Activated T-helper 17 cell treated with anti-CD3 and anti-CD28 coated beads, Interleukin-2, amount 50 U/mL, for 72 hours (primary cell): ENCODE measurements at regions not wholly inside any gene's neighbourhood (a gene's known extent, or its start where the extent isn't known, plus 50 kb on each side); places are given as distances from the start of the nearest gene placed in this dataset.

Experiments
- ATAC-seq: fragments of 150-1000 bp; cut with Tn5 transposase; replicated peaks from 2 replicates; pipeline ENCODE4 v1.10.0; 2021; ENCODE audit warnings: mild to moderate bottlenecking, moderate library complexity
- H3K27ac Mint-ChIP-seq: one replicate; pipeline ENCODE4 v1.8.0; 2022; ENCODE audit warnings: mixed read lengths
- H3K27me3 Mint-ChIP-seq: one replicate; pipeline ENCODE4 v1.8.0; 2022; ENCODE audit warnings: mixed read lengths
- H3K36me3 Mint-ChIP-seq: one replicate; pipeline ENCODE4 v1.8.0; 2022; ENCODE audit warnings: low read depth, mild to moderate bottlenecking, mixed read lengths
- H3K4me1 Mint-ChIP-seq: one replicate; pipeline ENCODE4 v1.8.0; 2022; ENCODE audit warnings: mixed read lengths
- H3K4me3 Mint-ChIP-seq: one replicate; pipeline ENCODE4 v1.8.0; 2022; ENCODE audit warnings: mild to moderate bottlenecking, mixed read lengths
- H3K9me3 Mint-ChIP-seq: one replicate; pipeline ENCODE4 v1.8.0; 2022; ENCODE audit warnings: mixed read lengths

DNA sequence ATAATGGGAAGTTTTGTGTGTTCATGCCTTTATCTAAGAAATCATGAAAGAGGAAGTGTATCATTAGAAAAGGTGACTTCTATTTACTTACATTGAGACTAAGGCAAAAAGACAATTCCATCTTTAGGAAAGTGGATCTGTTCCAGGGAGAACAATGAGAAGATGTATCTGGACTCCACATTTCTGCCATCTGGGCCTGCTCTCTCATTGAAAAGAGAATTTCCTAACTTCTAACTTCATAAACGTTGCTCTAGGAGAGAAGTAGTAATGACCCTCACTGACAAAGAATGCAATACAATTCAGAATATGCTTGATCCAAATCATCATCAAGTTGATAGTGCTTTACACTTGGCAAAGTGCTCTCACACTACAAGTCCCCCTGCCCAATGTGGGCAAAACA lies 294.2 kb downstream of the OGFRL1 start:
- Mint-ChIP-seq H3K36me3 (no peaks in the 10 kb centered on the region), H3K4me3 (no peak overlapping the region), H3K27ac (no peak overlapping the region), H3K9me3 (peaks cover 10% of the 10 kb centered on the region), H3K27me3 (peaks cover 3% of the 10 kb centered on the region), H3K4me1 (no peaks in the 10 kb centered on the region)
- ATAC-seq: no peak

DNA sequence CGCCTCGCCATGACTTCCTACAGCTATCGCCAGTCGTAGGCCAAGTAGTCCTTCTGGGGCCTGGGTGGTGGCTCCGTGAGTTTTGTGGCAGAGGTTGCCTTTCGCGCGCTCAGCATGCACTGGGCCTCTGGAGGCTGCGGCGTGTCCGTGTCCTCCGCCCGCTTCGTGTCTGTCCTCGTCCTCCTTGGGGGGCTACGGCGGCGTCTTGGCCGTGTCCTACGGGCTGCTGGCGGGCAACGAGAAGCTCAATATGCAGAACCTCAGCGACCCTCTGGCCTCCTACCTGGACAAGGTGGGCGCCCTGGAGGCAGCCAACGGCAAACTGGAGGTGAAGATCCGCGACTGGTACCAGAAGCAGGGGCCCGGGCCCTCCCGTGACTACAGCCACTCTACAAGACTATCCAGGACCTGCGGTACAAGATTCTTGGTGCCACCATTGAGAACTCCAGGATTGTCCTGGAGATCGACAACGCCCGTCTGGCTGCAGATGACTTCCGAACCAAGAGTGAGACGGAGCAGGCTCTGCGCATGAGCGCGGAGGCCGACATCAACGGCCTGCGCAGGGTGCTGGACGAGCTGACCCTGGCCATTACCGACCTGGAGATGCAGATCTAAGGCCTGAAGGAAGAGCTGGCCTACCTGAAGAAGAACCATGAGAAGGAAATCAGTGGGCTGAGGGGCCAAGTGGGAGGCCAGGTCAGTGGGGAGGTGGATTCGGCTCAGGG lies 296.3 kb downstream of the OGFRL1 start:
- H3K4me3 Mint-ChIP-seq: no peak overlapping the region
- peaks cover 3% of the 10 kb centered on the region for H3K27me3 Mint-ChIP-seq
- ATAC-seq: no peak
- peaks cover 10% of the 10 kb centered on the region for H3K9me3 Mint-ChIP-seq
- H3K4me1 Mint-ChIP-seq: no peaks in the 10 kb centered on the region
- no peaks in the 10 kb centered on the region for H3K36me3 Mint-ChIP-seq
- no peak overlapping the region for H3K27ac Mint-ChIP-seq

DNA sequence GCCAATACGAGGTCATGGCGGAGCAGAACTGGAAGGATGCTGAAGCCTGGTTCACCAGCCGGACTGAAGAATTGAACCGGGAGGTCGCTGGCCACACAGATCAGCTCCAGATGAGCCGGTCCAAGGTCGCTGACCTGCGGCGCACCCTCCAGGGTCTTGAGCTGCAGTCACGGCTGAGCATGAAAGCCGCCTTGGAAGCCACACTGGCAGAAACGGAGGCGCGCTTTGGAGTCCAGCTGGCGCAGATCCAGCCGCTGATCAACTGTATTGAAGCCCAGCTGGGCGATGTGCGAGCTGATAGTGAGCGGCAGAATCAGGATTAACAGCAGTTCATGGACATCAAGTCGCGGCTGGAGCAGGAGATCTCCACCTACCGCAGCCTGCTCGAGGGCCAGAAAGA lies 296.9 kb downstream of the OGFRL1 start:
- no peaks in the 10 kb centered on the region for H3K4me1 Mint-ChIP-seq
- H3K36me3 Mint-ChIP-seq: no peaks in the 10 kb centered on the region
- H3K27me3 Mint-ChIP-seq: peaks cover 3% of the 10 kb centered on the region
- H3K4me3 Mint-ChIP-seq: no peak overlapping the region
- ATAC-seq: no peak
- no peak overlapping the region for H3K27ac Mint-ChIP-seq
- H3K9me3 Mint-ChIP-seq: peaks cover 10% of the 10 kb centered on the region

DNA sequence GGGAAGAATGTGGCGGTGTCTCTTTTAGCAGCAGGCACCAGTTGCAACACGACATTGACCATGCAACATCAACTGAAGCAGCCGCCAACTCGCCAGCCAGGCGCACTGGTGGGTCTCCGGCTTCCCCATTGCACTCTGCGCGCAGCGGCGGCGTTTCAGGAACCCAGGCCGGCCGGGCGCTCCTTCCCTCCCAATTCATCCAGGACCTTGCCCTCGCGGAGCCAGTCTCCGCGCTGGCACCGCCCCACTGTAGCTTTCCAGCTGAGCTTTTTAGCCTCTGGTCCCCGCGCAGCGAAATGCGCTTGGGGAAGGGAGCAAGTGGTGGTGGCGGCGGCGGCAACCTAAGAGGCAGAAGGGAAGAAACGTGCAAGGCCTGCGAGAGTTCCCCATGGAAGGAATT lies 297.9 kb upstream of the RIMS1 start:
- ATAC-seq: no peak
- Mint-ChIP-seq H3K4me1 (no peaks in the 10 kb centered on the region), H3K27me3 (peaks cover 3% of the 10 kb centered on the region), H3K27ac (no peak overlapping the region), H3K9me3 (peaks cover 10% of the 10 kb centered on the region), H3K36me3 (no peaks in the 10 kb centered on the region), H3K4me3 (no peak overlapping the region)

DNA sequence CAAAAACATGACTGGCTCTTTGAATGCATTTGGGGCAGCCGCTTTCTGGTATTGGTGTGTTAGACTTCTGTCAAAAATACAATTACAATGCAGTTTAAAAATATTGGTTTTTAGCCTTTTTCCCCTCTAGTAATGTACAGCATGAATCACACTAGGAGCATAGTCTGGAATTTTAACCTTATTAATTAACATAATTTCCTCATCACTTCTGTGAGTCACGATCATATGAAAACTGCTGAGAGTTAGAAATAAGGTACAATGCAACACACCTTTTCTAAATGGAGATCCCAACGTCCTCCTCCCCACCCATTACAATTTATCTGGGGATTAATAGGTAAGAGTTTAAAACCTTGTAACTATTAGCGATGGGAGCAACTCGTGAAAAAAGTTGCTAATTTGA lies 297.1 kb upstream of the RIMS1 start:
- ATAC-seq: no peak
- Mint-ChIP-seq H3K36me3 (no peaks in the 10 kb centered on the region), H3K27me3 (peaks cover 3% of the 10 kb centered on the region), H3K27ac (no peak overlapping the region), H3K9me3 (peaks cover 10% of the 10 kb centered on the region), H3K4me3 (no peak overlapping the region), H3K4me1 (no peaks in the 10 kb centered on the region)

DNA sequence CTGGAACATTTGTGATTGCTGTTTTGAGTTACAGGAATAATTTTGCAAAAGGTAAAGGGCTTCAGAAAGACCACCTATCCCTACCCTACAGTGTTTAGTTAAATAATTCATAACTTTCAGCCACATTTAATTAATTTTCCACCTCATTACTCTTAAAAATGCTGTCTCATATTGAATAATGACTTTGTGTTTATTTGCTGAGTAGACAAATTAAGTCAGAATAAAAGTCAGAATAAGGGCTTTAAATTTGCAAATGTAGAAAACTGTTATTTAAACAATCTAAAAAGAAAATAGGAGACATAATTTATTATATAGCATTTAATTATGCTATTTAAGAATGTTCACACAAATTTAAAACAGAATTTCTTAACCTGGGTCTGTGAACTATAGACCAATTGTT lies 293.7 kb upstream of the RIMS1 start:
- H3K9me3 Mint-ChIP-seq: peaks cover under 1% of the 10 kb centered on the region
- ATAC-seq: no peak
- no peaks in the 10 kb centered on the region for H3K36me3 Mint-ChIP-seq
- peaks cover 6% of the 10 kb centered on the region for H3K27me3 Mint-ChIP-seq
- no peaks in the 10 kb centered on the region for H3K4me1 Mint-ChIP-seq
- no peak overlapping the region for H3K4me3 Mint-ChIP-seq
- H3K27ac Mint-ChIP-seq: no peak overlapping the region

DNA sequence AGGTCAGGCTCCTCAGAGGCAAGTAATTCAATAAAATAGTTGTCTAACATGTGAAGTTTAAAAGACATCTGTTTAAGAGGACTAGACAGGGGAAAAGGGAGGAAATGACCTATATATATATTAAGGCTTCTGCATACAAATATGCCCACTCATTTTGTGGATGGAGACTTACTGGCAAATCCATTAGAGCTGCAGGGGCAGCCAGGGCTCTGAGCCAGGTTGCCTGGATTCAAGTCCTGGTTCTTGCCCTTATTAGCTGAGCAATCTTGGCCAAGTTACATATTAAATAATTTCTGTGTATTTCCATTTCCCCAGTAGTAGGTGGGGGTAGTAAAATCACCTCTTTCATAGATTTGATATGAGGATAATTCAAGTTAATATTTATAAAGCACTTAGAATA lies 287.0 kb upstream of the RIMS1 start:
- Mint-ChIP-seq H3K9me3 (no peaks in the 10 kb centered on the region), H3K4me3 (no peak overlapping the region), H3K36me3 (no peaks in the 10 kb centered on the region), H3K4me1 (no peaks in the 10 kb centered on the region), H3K27me3 (peaks cover 6% of the 10 kb centered on the region), H3K27ac (no peak overlapping the region)
- ATAC-seq: no peak

DNA sequence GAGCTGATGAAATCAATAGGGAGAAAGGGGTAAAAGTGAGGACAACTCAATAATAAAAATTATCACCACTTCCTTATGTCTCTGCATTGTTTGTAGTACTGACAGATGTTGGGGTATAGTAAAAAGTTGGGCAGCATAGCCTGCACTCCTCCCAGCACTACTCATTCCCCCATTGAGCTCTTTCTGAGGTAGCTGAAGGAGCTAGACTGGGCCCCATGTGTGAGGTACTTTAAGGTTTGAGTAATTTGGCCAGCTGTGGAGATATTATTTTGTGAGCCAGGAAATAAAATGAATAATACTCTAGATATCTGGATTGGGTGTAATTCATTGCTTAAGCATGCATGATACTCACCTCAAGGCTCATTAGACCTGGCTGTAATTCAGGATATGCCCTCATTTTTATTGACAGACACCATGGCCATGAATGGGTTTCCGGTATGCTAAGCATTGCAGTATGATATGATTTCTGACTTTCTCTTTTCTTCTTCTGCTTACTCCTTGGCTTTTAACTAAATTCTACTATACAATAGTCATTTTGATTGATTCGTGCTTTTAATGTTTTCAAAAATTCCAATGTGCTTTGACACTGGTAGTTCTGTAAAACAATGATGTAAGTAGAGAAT lies 283.9 kb upstream of the RIMS1 start:
- no peak overlapping the region for H3K27ac Mint-ChIP-seq
- H3K4me1 Mint-ChIP-seq: no peaks in the 10 kb centered on the region
- H3K4me3 Mint-ChIP-seq: no peak overlapping the region
- H3K9me3 Mint-ChIP-seq: no peaks in the 10 kb centered on the region
- peaks cover 3% of the 10 kb centered on the region for H3K27me3 Mint-ChIP-seq
- no peaks in the 10 kb centered on the region for H3K36me3 Mint-ChIP-seq
- ATAC-seq: no peak

DNA sequence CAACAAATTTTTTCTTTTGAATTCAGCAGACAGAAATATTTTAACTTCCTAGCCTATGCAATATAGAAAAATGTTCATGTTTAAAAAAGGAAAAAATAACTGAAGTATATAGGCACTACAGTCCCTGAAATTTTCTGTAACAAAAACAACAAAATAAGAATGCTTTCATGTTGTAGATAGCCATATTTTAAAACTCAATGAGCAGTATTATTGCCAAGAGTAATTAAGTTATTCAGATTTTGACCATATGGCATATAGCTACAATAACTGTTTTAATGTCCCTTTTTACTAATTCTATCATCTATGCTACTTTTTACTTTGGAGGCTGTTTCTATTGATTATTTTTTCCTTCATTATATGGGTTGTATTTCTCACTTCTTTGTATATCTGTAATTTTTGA lies 283.3 kb upstream of the RIMS1 start:
- H3K36me3 Mint-ChIP-seq: no peaks in the 10 kb centered on the region
- no peaks in the 10 kb centered on the region for H3K4me1 Mint-ChIP-seq
- H3K27me3 Mint-ChIP-seq: peaks cover 3% of the 10 kb centered on the region
- H3K9me3 Mint-ChIP-seq: no peaks in the 10 kb centered on the region
- H3K27ac Mint-ChIP-seq: no peak overlapping the region
- no peak overlapping the region for H3K4me3 Mint-ChIP-seq
- no peak for ATAC-seq

DNA sequence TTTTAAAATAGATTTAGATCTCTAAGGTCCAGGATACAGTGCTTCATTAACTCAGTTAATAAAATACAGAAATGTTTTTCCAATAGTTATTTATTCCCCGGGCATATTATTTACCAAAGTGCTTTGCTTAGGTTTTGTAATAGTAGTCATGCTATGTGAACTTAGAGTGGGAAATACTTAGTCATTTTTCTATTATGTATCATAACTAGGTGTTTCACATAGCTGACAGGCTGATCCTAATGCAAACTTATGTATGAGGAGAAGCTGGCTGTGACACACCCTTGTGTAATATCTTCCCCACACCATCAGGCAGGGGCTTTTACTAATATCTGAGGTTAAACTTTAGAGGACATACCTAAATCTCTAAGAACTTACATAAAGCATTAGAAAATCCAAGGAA lies 277.7 kb upstream of the RIMS1 start:
- ATAC-seq: no peak
- no peaks in the 10 kb centered on the region for H3K36me3 Mint-ChIP-seq
- H3K27me3 Mint-ChIP-seq: peaks cover 3% of the 10 kb centered on the region
- no peak overlapping the region for H3K27ac Mint-ChIP-seq
- H3K4me3 Mint-ChIP-seq: no peak overlapping the region
- no peaks in the 10 kb centered on the region for H3K9me3 Mint-ChIP-seq
- no peaks in the 10 kb centered on the region for H3K4me1 Mint-ChIP-seq

DNA sequence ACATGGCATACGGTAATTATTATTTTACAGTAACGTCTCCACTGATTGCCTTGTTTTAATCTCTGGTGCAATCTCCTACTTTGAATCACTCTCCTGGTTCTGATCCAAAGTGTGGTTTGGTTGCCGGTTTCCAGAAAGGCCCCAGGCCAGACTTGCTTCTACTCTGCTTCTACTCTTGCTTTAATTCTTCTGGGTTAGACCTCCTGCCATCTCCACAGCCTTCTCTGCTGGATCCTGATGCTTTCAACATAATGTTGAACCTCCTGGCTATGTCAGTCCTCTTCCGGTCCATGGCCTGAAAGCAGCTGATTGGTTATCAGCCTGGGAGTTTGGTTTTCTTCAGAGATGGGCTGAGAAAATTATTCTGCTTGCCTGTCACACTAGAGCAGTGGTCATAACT lies 266.5 kb upstream of the RIMS1 start:
- no peaks in the 10 kb centered on the region for H3K9me3 Mint-ChIP-seq
- no peak for ATAC-seq
- H3K4me1 Mint-ChIP-seq: no peaks in the 10 kb centered on the region
- H3K27me3 Mint-ChIP-seq: no peaks in the 10 kb centered on the region
- H3K4me3 Mint-ChIP-seq: no peak overlapping the region
- H3K27ac Mint-ChIP-seq: no peak overlapping the region
- H3K36me3 Mint-ChIP-seq: no peaks in the 10 kb centered on the region

DNA sequence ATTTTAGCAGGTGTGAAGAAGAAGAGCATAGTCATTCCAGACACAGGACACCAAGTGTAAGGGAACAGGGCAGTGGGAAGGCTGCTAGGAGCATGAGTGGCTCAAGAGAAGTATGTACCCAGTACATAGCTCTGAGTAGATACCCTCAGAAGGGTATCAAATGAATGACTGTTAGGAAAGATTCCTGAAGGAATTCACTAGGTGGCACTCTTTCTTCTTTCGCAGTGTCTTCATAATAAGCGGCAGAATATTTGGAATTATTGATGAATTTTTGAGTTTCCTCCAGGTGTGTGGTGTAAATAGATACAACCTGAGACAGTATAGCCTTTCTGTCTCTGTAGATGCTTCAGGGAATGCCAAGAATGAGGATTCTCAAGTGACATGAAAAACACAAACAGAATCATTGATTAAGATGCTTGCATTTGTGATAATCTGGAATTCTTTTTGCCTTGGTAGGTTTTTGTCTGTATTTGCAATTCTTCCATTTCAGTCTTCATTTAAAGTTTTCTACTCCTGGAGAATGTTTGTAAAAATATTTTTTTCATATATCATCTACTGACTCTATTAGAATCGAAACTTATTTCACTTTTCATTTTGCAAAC lies 264.3 kb upstream of the RIMS1 start:
- Mint-ChIP-seq H3K27ac (no peak overlapping the region), H3K4me3 (no peak overlapping the region), H3K4me1 (no peaks in the 10 kb centered on the region), H3K9me3 (peaks cover 5% of the 10 kb centered on the region), H3K36me3 (no peaks in the 10 kb centered on the region), H3K27me3 (no peaks in the 10 kb centered on the region)
- no peak for ATAC-seq

DNA sequence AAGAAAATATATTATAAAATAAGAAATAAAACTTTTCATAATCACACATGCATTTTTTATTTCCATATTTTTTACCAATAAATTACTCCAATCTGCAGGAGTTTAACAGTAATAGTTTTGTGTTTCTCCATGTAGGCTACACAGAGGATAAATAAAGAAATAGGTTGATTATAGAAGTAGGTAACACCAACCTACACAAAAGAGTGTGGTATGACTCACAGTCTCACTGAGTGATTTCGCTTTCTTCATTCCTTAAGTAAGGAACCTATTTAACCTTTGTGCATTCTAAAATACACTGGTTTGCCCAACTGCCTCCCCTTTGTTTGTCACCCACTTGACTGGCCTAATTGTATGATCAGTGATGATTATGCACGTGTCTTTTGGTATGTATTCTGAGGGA lies 244.2 kb upstream of the RIMS1 start:
- H3K4me3 Mint-ChIP-seq: no peak overlapping the region
- H3K27ac Mint-ChIP-seq: no peak overlapping the region
- H3K36me3 Mint-ChIP-seq: no peaks in the 10 kb centered on the region
- ATAC-seq: no peak
- H3K9me3 Mint-ChIP-seq: peaks cover 8% of the 10 kb centered on the region
- no peaks in the 10 kb centered on the region for H3K27me3 Mint-ChIP-seq
- H3K4me1 Mint-ChIP-seq: no peaks in the 10 kb centered on the region

DNA sequence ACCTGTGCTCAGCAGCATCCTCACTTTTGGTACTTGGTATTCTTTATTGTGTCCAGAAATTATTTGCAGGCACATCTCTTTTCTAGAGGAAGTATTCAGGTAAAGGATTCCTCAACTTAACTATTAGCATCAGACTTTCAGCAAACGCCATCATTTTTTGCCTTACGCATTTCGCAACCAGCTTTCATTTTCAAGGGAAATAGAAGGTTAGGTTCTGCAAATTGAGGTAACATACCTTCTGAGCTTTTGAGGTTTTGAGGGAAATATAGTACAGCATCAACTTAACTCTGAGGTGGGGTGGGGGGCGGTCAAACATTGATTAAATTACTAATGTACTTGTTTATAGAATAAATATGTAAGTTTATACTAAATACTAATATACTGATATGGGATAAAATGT lies 243.6 kb upstream of the RIMS1 start:
- H3K4me1 Mint-ChIP-seq: no peaks in the 10 kb centered on the region
- H3K9me3 Mint-ChIP-seq: peaks cover 4% of the 10 kb centered on the region
- no peak overlapping the region for H3K4me3 Mint-ChIP-seq
- no peak for ATAC-seq
- H3K36me3 Mint-ChIP-seq: no peaks in the 10 kb centered on the region
- no peaks in the 10 kb centered on the region for H3K27me3 Mint-ChIP-seq
- H3K27ac Mint-ChIP-seq: no peak overlapping the region

DNA sequence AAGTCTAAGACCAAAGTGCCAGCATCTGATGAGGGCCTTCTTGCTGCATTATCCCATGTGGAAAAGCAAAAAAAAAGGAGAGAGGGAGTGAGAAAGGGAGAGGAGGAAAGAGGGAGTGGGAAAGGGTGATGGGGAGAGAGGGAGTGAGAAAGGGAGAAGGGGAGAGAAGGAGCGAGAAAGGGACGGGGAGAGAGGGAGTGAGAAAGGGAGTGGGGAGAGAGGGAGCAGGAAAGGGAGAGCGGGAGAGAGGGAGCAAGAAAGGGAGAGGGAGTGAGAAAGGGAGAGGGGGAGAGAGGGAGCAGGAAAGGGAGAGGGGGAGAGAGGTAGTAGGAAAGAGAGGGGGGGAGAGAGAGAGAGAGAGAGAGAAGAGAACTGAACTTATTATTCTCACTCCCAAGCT lies 241.1 kb upstream of the RIMS1 start:
- no peak overlapping the region for H3K27ac Mint-ChIP-seq
- no peak for ATAC-seq

More for the DNA sequence above, 241.1 kb upstream of the RIMS1 start:
- no peaks in the 10 kb centered on the region for H3K4me1 Mint-ChIP-seq
- H3K4me3 Mint-ChIP-seq: no peak overlapping the region
- no peaks in the 10 kb centered on the region for H3K27me3 Mint-ChIP-seq
- H3K9me3 Mint-ChIP-seq: peaks cover 4% of the 10 kb centered on the region
- no peaks in the 10 kb centered on the region for H3K36me3 Mint-ChIP-seq
